GM12878 (cell line): ENCODE measurements at regions not wholly inside any gene's neighbourhood (a gene's known extent, or its start where the extent isn't known, plus 50 kb on each side); places are given as distances from the start of the nearest gene placed in this dataset.

Experiments used
- ATAC-seq: fragments of 200-7000 bp; cut with Tn5 transposase; 3 replicates; pipeline ENCODE4 v1.9.1; 2020; ENCODE audit warnings: mild to moderate bottlenecking, moderate library complexity
- BruUV-seq: library from RNA; stranded (reverse); fragments of 400-500 nt; replicated peaks from 2 replicates; lab custom pipeline; 2021; lab: Mats Ljungman, UMichigan
- CTCF ChIA-PET: fragments of 300-600 bp; sonication (Branson Sonifier 250); formaldehyde crosslinking; extraction: SDS; loops from one replicate; lab custom pipeline; 2021; ENCODE audit warnings: inconsistent platforms; lab: Yijun Ruan, JAX
- POLR2A ChIA-PET: fragments of 350-600 bp; formaldehyde crosslinking; extraction: SDS; loops from one replicate; lab custom pipeline; 2021; ENCODE audit warnings: inconsistent platforms; lab: Charles Lee
- RAD21 ChIA-PET: fragments of 300-600 bp; sonication (Branson Sonifier 250); formaldehyde crosslinking; loops from one replicate; lab custom pipeline; 2023; ENCODE audit warnings: antibody characterized with exemption; ENCODE audit not compliant: unreplicated experiment; lab: Charles Lee
- SMC1A ChIA-PET: fragments of 300-600 bp; sonication (Branson Sonifier 250); formaldehyde crosslinking; loops from one replicate; lab custom pipeline; 2023; ENCODE audit not compliant: unreplicated experiment, uncharacterized antibody; lab: Charles Lee
- DNase-seq: peaks from one replicate; pipeline ENCODE4 v3.0.0-alpha.2; 2011; ENCODE audit warnings: low read depth, low spot score
- FAIRE-seq: peaks from 3 replicates; lab custom pipeline; 2011; peaks lifted over from hg19 to GRCh38; lab: Jason Lieb, UNC
- H2AFZ ChIP-seq: 2 replicates; pipeline ENCODE4 v1.6.0; 2011; ENCODE audit warnings: low read depth, low read length, control low read depth; ENCODE audit not compliant: control insufficient read depth
- H3K27ac ChIP-seq: 2 replicates; pipeline ENCODE4 v1.5.1; 2011; ENCODE audit warnings: control low read depth; ENCODE audit not compliant: control insufficient read depth, insufficient read depth
- H3K27me3 ChIP-seq, 2 experiments: replicated peaks in 1 of 2; 2 replicates each; pipeline versions ENCODE4 v1.6.0 to v1.6.1; 2011; ENCODE audit warnings: low read length in 1 of 2; ENCODE audit not compliant: control insufficient read depth in 2 of 2, insufficient read depth in 2 of 2
- H3K36me3 ChIP-seq, 2 experiments: 2 replicates each; pipeline ENCODE4 v1.5.1; 2011; ENCODE audit warnings: low read length in 1 of 2; ENCODE audit not compliant: control insufficient read depth in 2 of 2, insufficient read depth in 2 of 2
- H3K4me1 ChIP-seq: 2 replicates; pipeline ENCODE4 v1.6.1; 2011; ENCODE audit warnings: mild to moderate bottlenecking, low read length, moderate library complexity, mixed read lengths; ENCODE audit not compliant: control insufficient read depth, insufficient read depth
- H3K4me2 ChIP-seq: 2 replicates; pipeline ENCODE4 v1.6.0; 2011; ENCODE audit warnings: control low read depth; ENCODE audit not compliant: control insufficient read depth, insufficient read depth
- H3K4me3 ChIP-seq: fragments of 200-600 bp; sonication (generic); 2 replicates; pipeline ENCODE4 v1.5.1; 2016
- H3K79me2 ChIP-seq: 2 replicates; pipeline ENCODE4 v1.6.0; 2011; ENCODE audit warnings: low read length; ENCODE audit not compliant: control insufficient read depth, insufficient read depth
- H3K9ac ChIP-seq: 2 replicates; pipeline ENCODE4 v1.8.0; 2011; ENCODE audit warnings: low read length, control low read depth, mixed read lengths; ENCODE audit not compliant: control insufficient read depth, insufficient read depth
- H3K9me3 ChIP-seq: replicated peaks from 3 replicates; pipeline ENCODE4 v1.5.1; 2011; ENCODE audit warnings: mild to moderate bottlenecking, low read length; ENCODE audit not compliant: control insufficient read depth, insufficient read depth
- H4K20me1 ChIP-seq: 2 replicates; pipeline ENCODE4 v1.6.0; 2011; ENCODE audit not compliant: control insufficient read depth, insufficient read depth
- CREB1 ChIP-seq: IDR thresholded peaks from 2 replicates; pipeline ENCODE4 v1.6.1; 2012; ENCODE audit warnings: low read depth, mild to moderate bottlenecking, inconsistent platforms
- CREM ChIP-seq: IDR thresholded peaks from 2 replicates; pipeline ENCODE4 v1.6.1; 2014; ENCODE audit warnings: antibody characterized with exemption, low read depth
- E2F8 ChIP-seq: fragments of 450-650 bp; IDR thresholded peaks from 2 replicates; pipeline ENCODE4 v1.6.1; 2018; ENCODE audit warnings: mild to moderate bottlenecking, low read depth, moderate library complexity; ENCODE audit not compliant: partially characterized antibody
- RELA ChIP-seq: fragments of 450-650 bp; IDR thresholded peaks from 2 replicates; pipeline ENCODE4 v1.8.0; 2014; ENCODE audit warnings: borderline replicate concordance; ENCODE audit not compliant: partially characterized antibody
- RUNX3 ChIP-seq: IDR thresholded peaks from 2 replicates; pipeline ENCODE4 v1.6.1; 2012; ENCODE audit warnings: low read length, inconsistent platforms
- SPI1 ChIP-seq: IDR thresholded peaks from 2 replicates; pipeline ENCODE4 v1.6.1; 2011; ENCODE audit warnings: low read depth, mild to moderate bottlenecking, low read length, moderate library complexity, borderline replicate concordance; ENCODE audit not compliant: insufficient read depth
- TCF3 ChIP-seq: IDR thresholded peaks from 2 replicates; pipeline ENCODE4 v1.6.1; 2012; ENCODE audit warnings: low read depth, mild to moderate bottlenecking, low read length, borderline replicate concordance; ENCODE audit not compliant: insufficient read depth
- WGBS: methylation state at CpG from one replicate; pipeline ENCODE4 v1.1.6; 2016; ENCODE audit warnings: low lambda C conversion rate; ENCODE audit not compliant: insufficient replicate concordance, insufficient coverage; ENCODE audit errors: missing lambda C conversion rate; 5-methylcytosine and 5-hydroxymethylcytosine counted together
- in situ Hi-C: fragments of 300-500 bp; cut with MboI; formaldehyde crosslinking; loops from 9 replicates; pipeline ENCODE4 v1.14.3; 2018; ENCODE audit warnings: mixed read lengths
- intact Hi-C: fragments of 100-400 bp; cut with micrococcal nuclease; formaldehyde crosslinking; loops from one replicate; pipeline ENCODE4 v1.14.2; 2022; ENCODE audit not compliant: unreplicated experiment

- ChIA-PET SMC1A (interaction anchor here (0.8 kb wide), 1 partner anchor 74 kb away, joined by 4 read pairs; no protein-coding TSS in a partner anchor), POLR2A (no interaction called here), CTCF (no interaction called here), RAD21 (interaction anchor here (1.5 kb wide), 1 partner anchor 48 kb away, joined by 3 read pairs; no protein-coding TSS in a partner anchor)
- Histone ChIP-seq H2AFZ (peak overlapping the region; percentile 40; the same call in 1 of the 2 replicates), H3K9ac (no peak overlapping the region), H3K9me3 (no peaks in the 10 kb centered on the region; the same call in 1 of the 3 replicates), H3K79me2 (no peaks in the 10 kb centered on the region), H3K4me3 (no peak overlapping the region), H4K20me1 (no peaks in the 10 kb centered on the region), H3K36me3 (no peaks in the 10 kb centered on the region), H3K4me2 (no peak overlapping the region), H3K4me1 (no peaks in the 10 kb centered on the region), H3K27ac (no peak overlapping the region), H3K27me3 (no peaks in the 10 kb centered on the region)
- BruUV-seq, result no TSS peak
- intact Hi-C loops (no loop called here), in situ Hi-C loops (no loop called here)
- no peak for FAIRE-seq
- 30% methylated on average over 6 of the region's 6 CpGs for WGBS
- ATAC-seq, result no peak
- no peak for TF ChIP-seq CREB1
- TF ChIP-seq SPI1, result 0 out of 2 replicates have a peak, but pooled peaks have one; percentile 5
- peak; percentile 14; the same call in 1 of the 2 replicates for TF ChIP-seq RUNX3
- DNase-seq, result no peak
Observed at GRCh38 chr2:6392966-6393365, 472.7 kb downstream of the CMPK2 start.

- in situ Hi-C loops, result no loop called here
- Histone ChIP-seq H3K4me2 (no peak overlapping the region), H3K4me3 (no peak overlapping the region), H3K9ac (no peak overlapping the region), H3K9me3 (no peaks in the 10 kb centered on the region; the same call in 1 of the 3 replicates), H3K4me1 (no peaks in the 10 kb centered on the region), H3K79me2 (no peaks in the 10 kb centered on the region), H3K36me3 (no peaks in the 10 kb centered on the region), H3K27ac (no peak overlapping the region), H4K20me1 (no peaks in the 10 kb centered on the region), H2AFZ (no peak overlapping the region), H3K27me3 (no peaks in the 10 kb centered on the region)
- RAD21 ChIA-PET, result interaction anchor here (1.5 kb wide), 1 partner anchor 49 kb away, joined by 3 read pairs; no protein-coding TSS in a partner anchor
- POLR2A ChIA-PET, result no interaction called here
- DNase-seq (no peak), FAIRE-seq (no peak), ATAC-seq (no peak)
- WGBS, result 51% methylated on average over 3 of the region's 3 CpGs
- no TSS peak for BruUV-seq
- CTCF ChIA-PET, result no interaction called here
- TF ChIP-seq E2F8 (no peak), CREM (no peak), RELA (no peak), TCF3 (no peak)
- SMC1A ChIA-PET, result no interaction called here
- intact Hi-C loops, result no loop called here
Observed at GRCh38 chr2:6393819-6394218, 471.9 kb downstream of the CMPK2 start.
